Peyer's patch (tissue), 4 donors: ENCODE measurements at regions not wholly inside any gene's neighbourhood (a gene's known extent, or its start where the extent isn't known, plus 50 kb on each side); places are given as distances from the start of the nearest gene placed in this dataset.
"Not testable (repeated sequence)": the region's sequence is repeated elsewhere in the genome, so short reads cannot be mapped to it uniquely, and the experiment has no call there.

ENCODE experiments used
- DNase-seq, 3 donors: peaks; one replicate each; pipeline ENCODE4 v3.0.0-alpha.2; 2017 to 2019
- H3K27ac ChIP-seq, 4 donors: fragments of 200-600 bp; sonication (generic); one replicate each; pipeline ENCODE4 v1.5.1; 2016 to 2019
- H3K27me3 ChIP-seq, 2 donors: fragments of 200-600 bp; sonication (generic); one replicate each; pipeline ENCODE4 v1.5.1; 2019
- H3K36me3 ChIP-seq, 3 donors: fragments of 200-600 bp; sonication (generic); one replicate each; pipeline ENCODE4 v1.5.1; 2016 to 2019
- H3K4me1 ChIP-seq, 4 donors: fragments of 200-600 bp; sonication (generic); one replicate each; pipeline ENCODE4 v1.5.1; 2016 to 2019
- H3K4me3 ChIP-seq, 4 donors: fragments of 200-600 bp; sonication (generic); 1 replicate in 3 of 4; 2 replicates in 1 of 4; pipeline ENCODE4 v1.5.1; 2016 to 2019; ENCODE audit warnings: mild to moderate bottlenecking in 1 of 4
- H3K9me3 ChIP-seq, 4 donors: fragments of 200-600 bp; sonication (generic); one replicate each; pipeline ENCODE4 v1.5.1; 2016 to 2019; ENCODE audit warnings: mild to moderate bottlenecking in 1 of 4
- CTCF ChIP-seq, 6 experiments: fragments of 450-650 bp in 4 of 6; fragments of 200-600 bp in 2 of 6; sonication (generic) in 1 of 6; IDR thresholded peaks; one replicate each; pipeline ENCODE4 v1.5.1; 2017 to 2019; ENCODE audit warnings: antibody characterized with exemption in 6 of 6, mild to moderate bottlenecking in 3 of 6, moderate library complexity in 1 of 6
- POLR2A ChIP-seq, 2 donors: fragments of 450-650 bp; IDR thresholded peaks; one replicate each; pipeline ENCODE4 v1.5.1; 2017; ENCODE audit warnings: antibody characterized with exemption in 2 of 2, mild to moderate bottlenecking in 2 of 2, moderate library complexity in 2 of 2

GRCh38 chr6:150516199-150516598 is 83.5 kb upstream of the PLEKHG1 start:
- DNase-seq: no peak
- H3K27ac ChIP-seq: no peak overlapping the region
- no peaks in the 10 kb centered on the region for H3K4me1 ChIP-seq
- no peaks in the 10 kb centered on the region for H3K36me3 ChIP-seq
- no peaks in the 10 kb centered on the region for H3K9me3 ChIP-seq
- no peak overlapping the region for H3K4me3 ChIP-seq
- H3K27me3 ChIP-seq: no peaks in the 10 kb centered on the region
- TF ChIP-seq POLR2A (IDR thresholded peaks at IDR 0.05) (no peak), CTCF (IDR thresholded peaks at IDR 0.05) (no peak)

- Histone ChIP-seq H3K36me3 (no peaks in the 10 kb centered on the region), H3K9me3 (no peaks in the 10 kb centered on the region), H3K27ac (no peak overlapping the region), H3K4me1 (no peaks in the 10 kb centered on the region), H3K4me3 (no peak overlapping the region), H3K27me3 (no peaks in the 10 kb centered on the region)
- DNase-seq: no peak
- TF ChIP-seq CTCF (IDR thresholded peaks at IDR 0.05) (no peak), POLR2A (IDR thresholded peaks at IDR 0.05) (no peak)
These were observed 82.5 kb upstream of the PLEKHG1 start for GRCh38 chr6:150517175-150517574.

- no peaks in the 10 kb centered on the region for H3K9me3 ChIP-seq
- no peaks in the 10 kb centered on the region for H3K4me1 ChIP-seq
- no peak overlapping the region for H3K4me3 ChIP-seq
- no peak overlapping the region for H3K27ac ChIP-seq
- no peaks in the 10 kb centered on the region for H3K27me3 ChIP-seq
- no peak for DNase-seq
- no peaks in the 10 kb centered on the region for H3K36me3 ChIP-seq
- no peak for TF ChIP-seq CTCF (IDR thresholded peaks at IDR 0.05)
- no peak for TF ChIP-seq POLR2A (IDR thresholded peaks at IDR 0.05)
These were observed 78.2 kb upstream of the PLEKHG1 start for GRCh38 chr6:150521482-150521881.

- H3K27me3 ChIP-seq, H3K9me3 ChIP-seq, DNase-seq, H3K27ac ChIP-seq, H3K36me3 ChIP-seq, H3K4me1 ChIP-seq, H3K4me3 ChIP-seq: not testable (repeated sequence)
These were observed 76.5 kb upstream of the PLEKHG1 start for GRCh38 chr6:150523216-150523615.

- H3K27ac ChIP-seq: no peak overlapping the region
- H3K36me3 ChIP-seq: no peaks in the 10 kb centered on the region
- H3K4me3 ChIP-seq: no peak overlapping the region
- no peaks in the 10 kb centered on the region for H3K9me3 ChIP-seq
- no peaks in the 10 kb centered on the region for H3K27me3 ChIP-seq
- H3K4me1 ChIP-seq: no peaks in the 10 kb centered on the region
- TF ChIP-seq POLR2A (IDR thresholded peaks at IDR 0.05) (no peak), CTCF (IDR thresholded peaks at IDR 0.05) (no peak)
- DNase-seq: no peak
These were observed 74.4 kb upstream of the PLEKHG1 start for GRCh38 chr6:150525300-150525699.

GRCh38 chr6:150527100-150527499 is 72.6 kb upstream of the PLEKHG1 start:
- no peaks in the 10 kb centered on the region for H3K27me3 ChIP-seq
- H3K36me3 ChIP-seq: no peaks in the 10 kb centered on the region
- no peak overlapping the region for H3K27ac ChIP-seq
- DNase-seq: no peak
- H3K4me1 ChIP-seq: no peaks in the 10 kb centered on the region
- H3K9me3 ChIP-seq: no peaks in the 10 kb centered on the region
- TF ChIP-seq CTCF (IDR thresholded peaks at IDR 0.05): no peak
- no peak for TF ChIP-seq POLR2A (IDR thresholded peaks at IDR 0.05)
- H3K4me3 ChIP-seq: no peak overlapping the region
